Heart left ventricle (tissue), 16 donors: ENCODE measurements at regions not wholly inside any gene's neighbourhood (a gene's known extent, or its start where the extent isn't known, plus 50 kb on each side); places are given as distances from the start of the nearest gene placed in this dataset.

Experiments
- ATAC-seq, 4 donors: fragments of 200-7000 bp; cut with Tn5 transposase; one replicate each; pipeline ENCODE4 v1.9.1; 2020 to 2022; ENCODE audit warnings: moderate library complexity in 4 of 4, mild to moderate bottlenecking in 3 of 4, moderate number of reproducible peaks in 1 of 4
- DNase-seq, 5 donors: peaks; one replicate each; pipeline ENCODE4 v3.0.0-alpha.2; 2020
- H3K27ac ChIP-seq, 12 donors: fragments of 200-600 bp; sonication (generic) in 4 of 12; one replicate each; pipeline versions ENCODE4 v1.5.0 to v1.8.0; 2016 to 2022; ENCODE audit warnings: mild to moderate bottlenecking in 2 of 12
- H3K27me3 ChIP-seq, 9 donors: fragments of 200-600 bp; sonication (generic) in 2 of 9; one replicate each; pipeline versions ENCODE4 v1.5.1 to v1.8.0; 2016 to 2022; ENCODE audit warnings: mild to moderate bottlenecking in 3 of 9
- H3K36me3 ChIP-seq, 9 donors: fragments of 200-600 bp; sonication (generic) in 2 of 9; one replicate each; pipeline versions ENCODE4 v1.5.0 to v1.8.0; 2018 to 2022; ENCODE audit warnings: mild to moderate bottlenecking in 2 of 9
- H3K4me1 ChIP-seq, 12 donors: fragments of 200-600 bp; sonication (generic) in 4 of 12; one replicate each; pipeline versions ENCODE4 v1.5.0 to v1.8.0; 2016 to 2022; ENCODE audit warnings: mild to moderate bottlenecking in 3 of 12
- H3K4me3 ChIP-seq, 12 donors: fragments of 200-600 bp; sonication (generic) in 4 of 12; one replicate each; pipeline versions ENCODE4 v1.5.0 to v1.8.0; 2017 to 2022; ENCODE audit warnings: mild to moderate bottlenecking in 9 of 12, moderate library complexity in 4 of 12
- H3K9me3 ChIP-seq, 12 donors: fragments of 200-600 bp; sonication (generic) in 4 of 12; one replicate each; pipeline versions ENCODE4 v1.5.0 to v1.8.0; 2016 to 2022; ENCODE audit warnings: mild to moderate bottlenecking in 1 of 12
- POLR2A ChIP-seq, 2 donors: fragments of 450-650 bp; IDR thresholded peaks; one replicate each; pipeline ENCODE4 v1.6.1; 2017; ENCODE audit warnings: antibody characterized with exemption in 2 of 2, mild to moderate bottlenecking in 2 of 2, moderate library complexity in 2 of 2
- WGBS, 4 donors: extraction: QIAGEN DNeasy Blood & Tissue Kit in 2 of 4; methylation state at CpG; one replicate each; pipeline versions ENCODE4 v1.1.5 to v1.1.7; 2013 to 2018; 5-methylcytosine and 5-hydroxymethylcytosine counted together
- intact Hi-C, 10 donors: fragments of 100-400 bp; cut with DNase I; formaldehyde crosslinking; loops; one replicate each; pipeline versions ENCODE4 v1.11.1 to v1.14.2; 2022
- TF ChIP-seq, protein P1 (sequence below), 12 donors: fragments of 200-600 bp; sonication (generic) in 4 of 12; IDR thresholded peaks; one replicate each; pipeline versions ENCODE4 v1.5.0 to v1.8.0; 2018 to 2022; ENCODE audit warnings: antibody characterized with exemption in 12 of 12, mild to moderate bottlenecking in 5 of 12
- donor health status: ischemic (EF 13 %, LVEDD 7.1; RV severe dilation, severe dysfunction).
- donor health status: healthy with polysubstance abuse.
- donor health status: DM: no; HTN: yes; CAD: no.
- donor health status: DM: no; HTN: no; CAD: no.
- donor health status: ischemic (EF 25% LVEDD 6.9; RV normal size, moderate dysfunction).
- donor health status: ischemic (EF 25% LVEDD 5.7; RV mildly dilated, moderate dysfunction).
- donor health status: healthy.
- donor health status: DM: yes; HTN: yes; CAD: no.
- donor health status: ischemic (EF 35%, LVEDD 5.7; RV mildly dilated, moderate dysfunction).
- donor health status: nonischemic (EF 11% LVEDD 7.7; RV severe dilation, severe dysfunction).
- donor health status: DM: yes; HTN: yes; CAD: no.
- donor health status: PGD.
- donor health status: ischemic (EF 29% LVEDD 5.4; RV normal size, mild dysfunction).
- donor health status: nonischemic (EF 23%, LVEDD 6.1; RV moderate dilation, normal function).

DNA sequence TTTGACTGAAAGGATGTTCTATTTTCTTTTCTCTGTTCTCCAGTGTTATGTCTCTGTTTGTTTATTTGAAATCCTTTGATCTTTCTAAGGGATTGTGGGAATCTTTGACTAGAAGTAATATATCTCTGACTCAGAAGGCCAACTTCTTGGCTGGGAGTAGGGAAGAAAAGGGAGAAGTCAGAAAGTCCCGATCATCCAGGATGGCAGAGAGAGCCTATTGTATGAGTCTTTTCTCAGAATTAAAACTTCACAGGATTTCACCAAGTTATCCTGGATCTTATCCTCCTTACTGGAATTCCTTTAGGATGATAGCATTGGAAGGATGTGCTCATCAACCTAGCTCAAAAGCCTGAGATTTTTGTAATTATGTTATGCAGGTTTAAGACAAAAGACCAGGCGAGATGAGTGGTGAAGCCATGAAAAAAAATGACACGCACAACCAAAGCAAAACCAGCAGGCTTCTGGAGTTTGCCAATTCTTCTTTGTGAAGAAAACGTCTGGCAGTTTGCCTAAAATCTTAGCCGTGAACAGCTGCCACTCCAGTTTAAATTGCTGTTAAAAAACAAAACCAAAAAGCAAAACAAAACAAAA, 383.6 kb upstream of the SMIM21 start:
- intact Hi-C loops: no loop called here
- Histone ChIP-seq H3K4me3 (no peak overlapping the region), H3K4me1 (no peaks in the 10 kb centered on the region), H3K36me3 (no peaks in the 10 kb centered on the region), H3K9me3 (no peaks in the 10 kb centered on the region), H3K27ac (peak overlapping the region in 1 of 12 donors; percentile 35), H3K27me3 (peaks cover 0 to 4% (median 0%) of the 10 kb centered on the region in 9 donors)
- no peak for TF ChIP-seq POLR2A (IDR thresholded peaks at IDR 0.05)
- WGBS, 4 donors: 46 to 57% (median 49%) methylated on average over 5 of the region's 5 CpGs
- DNase-seq (no peak), ATAC-seq (no peak)

- WGBS, 4 donors: 63 to 66% (median 66%) methylated on average over 9 of the region's 9 CpGs
Observed at GRCh38 chr18:75810516-75810915, 383.0 kb upstream of the SMIM21 start.

GRCh38 chr18:75809926-75810255, 382.4 kb upstream of the SMIM21 start:
- 52 to 62% (median 58%) methylated on average over 6 of the region's 6 CpGs for WGBS, 4 donors
- TF ChIP-seq, protein P1, sequence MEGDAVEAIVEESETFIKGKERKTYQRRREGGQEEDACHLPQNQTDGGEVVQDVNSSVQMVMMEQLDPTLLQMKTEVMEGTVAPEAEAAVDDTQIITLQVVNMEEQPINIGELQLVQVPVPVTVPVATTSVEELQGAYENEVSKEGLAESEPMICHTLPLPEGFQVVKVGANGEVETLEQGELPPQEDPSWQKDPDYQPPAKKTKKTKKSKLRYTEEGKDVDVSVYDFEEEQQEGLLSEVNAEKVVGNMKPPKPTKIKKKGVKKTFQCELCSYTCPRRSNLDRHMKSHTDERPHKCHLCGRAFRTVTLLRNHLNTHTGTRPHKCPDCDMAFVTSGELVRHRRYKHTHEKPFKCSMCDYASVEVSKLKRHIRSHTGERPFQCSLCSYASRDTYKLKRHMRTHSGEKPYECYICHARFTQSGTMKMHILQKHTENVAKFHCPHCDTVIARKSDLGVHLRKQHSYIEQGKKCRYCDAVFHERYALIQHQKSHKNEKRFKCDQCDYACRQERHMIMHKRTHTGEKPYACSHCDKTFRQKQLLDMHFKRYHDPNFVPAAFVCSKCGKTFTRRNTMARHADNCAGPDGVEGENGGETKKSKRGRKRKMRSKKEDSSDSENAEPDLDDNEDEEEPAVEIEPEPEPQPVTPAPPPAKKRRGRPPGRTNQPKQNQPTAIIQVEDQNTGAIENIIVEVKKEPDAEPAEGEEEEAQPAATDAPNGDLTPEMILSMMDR (IDR thresholded peaks at IDR 0.05): no peak
- TF ChIP-seq POLR2A (IDR thresholded peaks at IDR 0.05): no peak
- Histone ChIP-seq H3K4me3 (no peak overlapping the region), H3K4me1 (no peaks in the 10 kb centered on the region), H3K27ac (no peak overlapping the region), H3K36me3 (no peaks in the 10 kb centered on the region), H3K27me3 (peaks cover 0 to 4% (median 0%) of the 10 kb centered on the region in 9 donors), H3K9me3 (no peaks in the 10 kb centered on the region)
- intact Hi-C loops: no loop called here
- DNase-seq (no peak), ATAC-seq (no peak)

More at GRCh38 chr18:75810516-75810915, 383.0 kb upstream of the SMIM21 start:
- no peak for DNase-seq
- Histone ChIP-seq H3K27ac (peak overlapping the region in 1 of 12 donors; percentile 35), H3K9me3 (no peaks in the 10 kb centered on the region), H3K4me3 (no peak overlapping the region), H3K4me1 (no peaks in the 10 kb centered on the region), H3K27me3 (peaks cover 0 to 4% (median 0%) of the 10 kb centered on the region in 9 donors), H3K36me3 (no peaks in the 10 kb centered on the region)
- TF ChIP-seq, protein P1 (IDR thresholded peaks at IDR 0.05): no peak
- TF ChIP-seq POLR2A (IDR thresholded peaks at IDR 0.05): no peak
- no peak for ATAC-seq
- intact Hi-C loops: no loop called here

GRCh38 chr18:75809151-75809925, 381.8 kb upstream of the SMIM21 start:
- Histone ChIP-seq H3K4me3 (no peak overlapping the region), H3K27ac (no peak overlapping the region), H3K36me3 (no peaks in the 10 kb centered on the region), H3K9me3 (no peaks in the 10 kb centered on the region), H3K4me1 (no peaks in the 10 kb centered on the region), H3K27me3 (peaks cover 0 to 4% (median 0%) of the 10 kb centered on the region in 9 donors)
- DNase-seq (no peak), ATAC-seq (no peak)
- intact Hi-C loops: no loop called here
- TF ChIP-seq POLR2A (IDR thresholded peaks at IDR 0.05): no peak
- TF ChIP-seq, protein P1 (IDR thresholded peaks at IDR 0.05): no peak
- 73 to 74% (median 74%) methylated on average over 20 of the region's 20 CpGs for WGBS, 4 donors
